ENCODE measurements at regions not wholly inside any gene's neighbourhood (a gene's known extent, or its start where the extent isn't known, plus 50 kb on each side); places are given as distances from the start of the nearest gene placed in this dataset.

GRCh38 chr5:168055141-168055683 is 236.2 kb upstream of the WWC1 start:
- DNase-seq: no peak

- DNase-seq: no peak
Observed at GRCh38 chr5:168055961-168056360, 235.5 kb upstream of the WWC1 start.

GRCh38 chr5:168056499-168057182 is 234.8 kb upstream of the WWC1 start:
- no peak for DNase-seq

- no peak for DNase-seq
Observed at GRCh38 chr5:168057905-168058304, 233.5 kb upstream of the WWC1 start.

GRCh38 chr5:168059131-168059530 is 232.3 kb upstream of the WWC1 start:
- no peak for DNase-seq

GRCh38 chr5:168062239-168062638 is 229.2 kb upstream of the WWC1 start:
- DNase-seq: no peak

GRCh38 chr5:168064457-168064856 is 227.0 kb upstream of the WWC1 start:
- DNase-seq: no peak

- DNase-seq: no peak
Observed at GRCh38 chr5:168064933-168065622, 226.4 kb upstream of the WWC1 start.

GRCh38 chr5:168066536-168067208 is 224.8 kb upstream of the WWC1 start:
- no peak for DNase-seq

- no peak for DNase-seq
Observed at GRCh38 chr5:168070761-168071160, 220.7 kb upstream of the WWC1 start.

GRCh38 chr5:168072665-168073064 is 218.8 kb upstream of the WWC1 start:
- no peak for DNase-seq

GRCh38 chr5:168073311-168073710 is 218.1 kb upstream of the WWC1 start:
- no peak for DNase-seq

- no peak for DNase-seq
Observed at GRCh38 chr5:168073991-168074800, 217.2 kb upstream of the WWC1 start.

- no peak for DNase-seq
Observed at GRCh38 chr5:168075387-168075786, 216.1 kb upstream of the WWC1 start.

GRCh38 chr5:168076561-168076991 is 214.9 kb upstream of the WWC1 start:
- DNase-seq: no peak

GRCh38 chr5:168085261-168086031 is 206.0 kb upstream of the WWC1 start:
- no peak for DNase-seq

- DNase-seq: no peak
Observed at GRCh38 chr5:168086104-168086610, 205.3 kb upstream of the WWC1 start.

GRCh38 chr5:168086746-168087145 is 204.7 kb upstream of the WWC1 start:
- no peak for DNase-seq

- DNase-seq: no peak
Observed at GRCh38 chr5:168088410-168089173, 202.9 kb upstream of the WWC1 start.

GRCh38 chr5:168089201-168089887 is 202.1 kb upstream of the WWC1 start:
- DNase-seq: no peak
